ENCODE measurements at regions not wholly inside any gene's neighbourhood (a gene's known extent, or its start where the extent isn't known, plus 50 kb on each side); places are given as distances from the start of the nearest gene placed in this dataset.

- TF ChIP-seq POLR2A (IDR thresholded peaks at IDR 0.05; ENCODE audit: low read depth, low read length) (no peak), TAF1 (IDR thresholded peaks at IDR 0.05; ENCODE audit: borderline replicate concordance, low read depth, low read length) (no peak)
These were observed 625.6 kb downstream of the BCOR start for GRCh38 chrX:39472161-39472560.

Data from GM12892 (cell line).